SKM-1 (cell line): ENCODE measurements at regions not wholly inside any gene's neighbourhood (a gene's known extent, or its start where the extent isn't known, plus 50 kb on each side); places are given as distances from the start of the nearest gene placed in this dataset.

ENCODE experiments used
- DNase-seq: peaks from one replicate; lab custom pipeline; 2025; ENCODE audit not compliant: unreplicated experiment; lab: John Stamatoyannopoulos, UW

- DNase-seq: no peak
These were observed 997.6 kb upstream of the RBFOX1 start for GRCh38 chr16:6335072-6335471.

GRCh38 chr16:6331770-6332169 is 1000.9 kb upstream of the RBFOX1 start:
- DNase-seq: no peak

- DNase-seq: no peak
These were observed 1014.7 kb upstream of the RBFOX1 start for GRCh38 chr16:6317934-6318333.

GRCh38 chr16:6309271-6309670 is 1023.4 kb upstream of the RBFOX1 start:
- DNase-seq: no peak

- no peak for DNase-seq
These were observed 1024.5 kb upstream of the RBFOX1 start for GRCh38 chr16:6308176-6308575.

- DNase-seq: no peak
These were observed 1032.1 kb upstream of the RBFOX1 start for GRCh38 chr16:6300523-6300922.

GRCh38 chr16:6297666-6298410 is 1034.8 kb upstream of the RBFOX1 start:
- DNase-seq: no peak

- DNase-seq: no peak
These were observed 1046.5 kb upstream of the RBFOX1 start for GRCh38 chr16:6286176-6286575.

- no peak for DNase-seq
These were observed 1047.9 kb upstream of the RBFOX1 start for GRCh38 chr16:6284731-6285130.

GRCh38 chr16:6281994-6282393 is 1050.7 kb upstream of the RBFOX1 start:
- DNase-seq: no peak

- no peak for DNase-seq
These were observed 1051.4 kb upstream of the RBFOX1 start for GRCh38 chr16:6281274-6281673.

- DNase-seq: no peak
These were observed 1052.6 kb upstream of the RBFOX1 start for GRCh38 chr16:6280055-6280454.

- DNase-seq: no peak
These were observed 1053.4 kb upstream of the RBFOX1 start for GRCh38 chr16:6279286-6279685.

- DNase-seq: no peak
These were observed 1058.3 kb upstream of the RBFOX1 start for GRCh38 chr16:6274351-6274750.

GRCh38 chr16:6267682-6268081 is 1065.0 kb upstream of the RBFOX1 start:
- DNase-seq: no peak

GRCh38 chr16:6266703-6267102 is 1065.9 kb upstream of the RBFOX1 start:
- DNase-seq: no peak

GRCh38 chr16:6265968-6266367 is 1066.7 kb upstream of the RBFOX1 start:
- DNase-seq: no peak

- no peak for DNase-seq
These were observed 1074.6 kb upstream of the RBFOX1 start for GRCh38 chr16:6258056-6258455.

GRCh38 chr16:6252541-6252940 is 1080.1 kb upstream of the RBFOX1 start:
- DNase-seq: no peak

- DNase-seq: no peak
These were observed 1082.1 kb upstream of the RBFOX1 start for GRCh38 chr16:6250511-6250910.

- no peak for DNase-seq
These were observed 1082.8 kb upstream of the RBFOX1 start for GRCh38 chr16:6249863-6250262.

- DNase-seq: no peak
These were observed 1084.4 kb upstream of the RBFOX1 start for GRCh38 chr16:6248199-6248598.

- no peak for DNase-seq
These were observed 1084.9 kb upstream of the RBFOX1 start for GRCh38 chr16:6247775-6248174.
